ENCODE measurements at regions not wholly inside any gene's neighbourhood (a gene's known extent, or its start where the extent isn't known, plus 50 kb on each side); places are given as distances from the start of the nearest gene placed in this dataset.

DNA sequence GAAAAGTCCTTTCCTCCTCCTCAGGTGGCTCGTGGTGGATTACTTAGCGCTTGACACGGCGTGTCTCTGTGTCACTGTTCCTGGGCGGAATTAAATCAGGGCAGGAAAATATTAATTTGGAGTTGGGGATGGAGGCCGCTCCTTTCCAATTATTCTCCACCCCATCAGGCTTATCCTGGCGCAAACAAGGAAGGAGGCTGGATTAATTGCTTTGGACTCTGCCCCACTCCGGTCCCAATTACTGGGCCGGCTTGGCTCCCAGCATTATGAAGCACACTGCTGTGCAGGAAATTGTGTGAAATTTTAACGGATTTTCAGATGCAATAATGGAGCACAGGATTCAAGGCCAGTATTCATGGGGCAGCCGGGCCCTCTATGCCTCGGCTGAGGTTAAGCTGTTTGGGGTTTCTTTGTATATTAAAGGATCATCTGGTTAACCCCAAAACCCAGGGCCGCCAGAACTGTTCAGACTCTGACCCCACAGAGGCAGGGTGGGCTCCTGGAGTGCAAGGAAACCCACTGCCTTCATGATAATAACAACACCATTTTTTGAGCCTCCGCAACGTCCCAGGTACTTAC, 87.8 kb downstream of the MRM1 start:
- TF ChIP-seq CTCF (IDR thresholded peaks at IDR 0.05) (no peak), EZH2 (IDR thresholded peaks at IDR 0.05; ENCODE audit: borderline replicate concordance, insufficient read depth, low read depth, low read length, poor library complexity, severe bottlenecking) (no peak)

Measured in B cell (primary cell).